Ramos (cell line): ENCODE measurements at regions not wholly inside any gene's neighbourhood (a gene's known extent, or its start where the extent isn't known, plus 50 kb on each side); places are given as distances from the start of the nearest gene placed in this dataset.

Experiments
- in situ Hi-C: fragments of 300-500 bp; cut with MboI; formaldehyde crosslinking; loops from one replicate; pipeline ENCODE4 v1.14.3; 2022; ENCODE audit warnings: low sequenced_read_pairs; ENCODE audit not compliant: unreplicated experiment

DNA sequence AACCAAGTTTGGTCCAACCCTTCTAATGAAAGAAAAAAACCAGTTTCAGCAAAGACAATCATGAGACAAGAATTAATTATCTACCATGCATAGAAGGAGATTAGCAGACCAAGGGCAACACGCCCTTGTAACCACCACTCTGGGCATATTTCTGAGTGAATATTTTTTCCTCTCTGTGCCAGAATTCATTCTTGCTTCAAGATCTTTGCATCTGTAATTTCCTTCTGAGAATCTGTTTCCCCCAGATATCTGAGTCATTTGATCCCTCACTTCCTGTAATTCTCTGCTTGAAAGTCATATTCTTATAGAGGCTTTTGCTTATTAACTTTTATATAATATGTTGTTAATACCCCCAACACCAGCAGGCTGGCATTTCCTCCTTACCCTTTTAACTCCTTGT lies 243.7 kb downstream of the SLC16A7 start:
- in situ Hi-C loops, result loop anchor here (25.0 kb wide), 1 partner anchor 427 kb away; no protein-coding TSS in a partner anchor

DNA sequence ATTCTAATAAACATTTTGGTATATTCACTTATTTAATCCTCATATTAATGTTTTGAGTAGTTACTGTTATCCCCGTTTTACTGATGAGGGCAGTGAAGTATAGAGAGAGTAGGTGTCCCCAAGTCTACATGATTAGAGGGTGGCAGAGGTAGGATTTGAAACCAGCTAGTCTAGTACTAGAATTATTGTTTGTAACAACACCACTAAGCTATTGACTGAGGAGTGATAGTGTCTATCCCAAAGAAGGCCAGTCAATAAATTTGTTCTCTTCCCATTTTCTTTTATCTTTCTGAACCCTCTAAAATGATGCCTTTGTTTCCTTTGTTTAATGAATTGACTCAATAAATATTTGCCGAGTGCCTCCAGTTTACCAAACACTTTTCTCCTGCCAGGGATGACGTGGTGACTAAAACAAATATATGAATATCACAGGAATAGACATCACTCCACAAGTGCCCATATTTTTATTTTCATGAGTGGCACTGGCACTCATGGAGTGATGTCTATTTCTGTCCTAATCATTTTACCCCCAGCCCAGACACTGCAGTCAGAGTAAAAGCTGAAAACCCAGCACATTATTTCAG lies 247.5 kb downstream of the SLC16A7 start:
- in situ Hi-C loops, result loop anchor here (25.0 kb wide), 1 partner anchor 431 kb away; no protein-coding TSS in a partner anchor

DNA sequence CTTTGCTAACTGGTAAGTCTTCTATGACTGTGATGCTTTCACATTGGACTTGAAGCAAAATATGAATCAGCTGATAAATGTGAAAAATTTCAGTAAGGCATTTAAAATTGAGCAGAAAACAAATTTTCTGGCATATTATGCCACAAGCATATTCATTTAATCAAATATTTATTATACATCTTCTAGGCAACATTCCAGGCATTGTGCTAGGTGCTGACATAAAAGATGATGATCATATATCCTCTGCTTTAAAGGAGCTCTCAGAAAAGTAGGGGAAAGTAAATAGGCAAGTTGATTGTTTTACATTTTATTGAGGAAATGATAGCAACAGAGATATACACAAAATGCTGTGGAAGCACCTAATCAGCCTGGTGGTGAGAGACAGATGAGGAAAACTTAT lies 248.9 kb downstream of the SLC16A7 start:
- in situ Hi-C loops, result loop anchor here (25.0 kb wide), 1 partner anchor 432 kb away; no protein-coding TSS in a partner anchor

DNA sequence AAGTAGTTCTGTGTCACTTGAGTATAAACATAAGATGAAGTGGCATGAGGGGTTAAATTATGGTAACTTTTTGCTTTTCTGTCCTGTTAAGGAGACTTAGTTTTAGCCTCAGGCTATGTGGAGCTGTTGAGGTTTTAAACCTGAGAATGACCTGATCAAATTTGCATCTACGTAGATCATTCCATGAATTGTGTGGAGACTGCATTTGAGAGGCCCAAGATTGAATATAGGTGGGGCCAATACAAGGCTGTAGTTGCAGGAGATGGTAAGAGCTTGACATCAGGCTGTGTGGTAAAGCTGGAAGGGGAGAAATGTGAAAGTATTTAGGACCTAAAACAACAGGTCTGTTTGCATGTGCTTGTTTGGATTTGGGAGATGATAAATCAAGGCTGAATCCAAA lies 249.5 kb downstream of the SLC16A7 start:
- in situ Hi-C loops, result loop anchor here (25.0 kb wide), 1 partner anchor 433 kb away; no protein-coding TSS in a partner anchor

DNA sequence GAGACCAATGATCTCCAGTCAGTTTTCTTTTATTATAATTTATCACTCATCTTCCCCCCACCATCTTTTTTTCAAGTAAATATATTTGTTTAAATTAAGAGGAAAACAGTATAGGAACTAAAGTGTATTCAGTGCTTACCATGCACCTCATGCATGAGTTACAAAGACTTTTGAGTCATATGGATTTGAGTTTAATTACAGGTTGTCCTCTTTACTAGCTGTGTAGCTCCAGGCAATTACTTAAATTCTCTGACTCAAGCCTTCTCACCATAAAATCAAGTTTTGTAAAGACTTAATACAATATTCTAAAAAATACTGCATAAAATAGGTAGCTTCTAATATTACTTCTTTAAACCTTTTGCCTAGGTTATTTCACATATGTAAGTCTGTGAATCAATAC lies 251.3 kb downstream of the SLC16A7 start:
- in situ Hi-C loops, result loop anchor here (25.0 kb wide), 1 partner anchor 435 kb away; no protein-coding TSS in a partner anchor

DNA sequence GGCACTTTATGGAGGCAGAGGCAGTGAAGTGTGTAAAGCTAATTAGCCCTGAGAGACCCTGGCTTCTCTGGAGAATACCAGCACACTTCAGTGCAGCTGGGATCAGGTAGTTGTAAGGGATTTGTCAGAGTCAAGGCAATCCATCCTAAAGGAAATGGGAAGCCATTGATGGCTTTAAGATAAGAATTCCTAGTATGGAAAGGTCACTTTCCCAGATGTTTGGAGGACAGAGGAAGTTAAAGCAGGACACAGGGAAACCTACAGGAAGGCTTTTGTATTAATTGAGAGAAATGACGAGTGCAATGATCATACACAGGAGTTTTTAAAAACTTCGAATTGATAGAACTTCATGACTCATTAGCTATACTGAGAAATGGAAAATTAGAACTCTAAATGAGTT lies 254.4 kb downstream of the SLC16A7 start:
- in situ Hi-C loops, result no loop called here

DNA sequence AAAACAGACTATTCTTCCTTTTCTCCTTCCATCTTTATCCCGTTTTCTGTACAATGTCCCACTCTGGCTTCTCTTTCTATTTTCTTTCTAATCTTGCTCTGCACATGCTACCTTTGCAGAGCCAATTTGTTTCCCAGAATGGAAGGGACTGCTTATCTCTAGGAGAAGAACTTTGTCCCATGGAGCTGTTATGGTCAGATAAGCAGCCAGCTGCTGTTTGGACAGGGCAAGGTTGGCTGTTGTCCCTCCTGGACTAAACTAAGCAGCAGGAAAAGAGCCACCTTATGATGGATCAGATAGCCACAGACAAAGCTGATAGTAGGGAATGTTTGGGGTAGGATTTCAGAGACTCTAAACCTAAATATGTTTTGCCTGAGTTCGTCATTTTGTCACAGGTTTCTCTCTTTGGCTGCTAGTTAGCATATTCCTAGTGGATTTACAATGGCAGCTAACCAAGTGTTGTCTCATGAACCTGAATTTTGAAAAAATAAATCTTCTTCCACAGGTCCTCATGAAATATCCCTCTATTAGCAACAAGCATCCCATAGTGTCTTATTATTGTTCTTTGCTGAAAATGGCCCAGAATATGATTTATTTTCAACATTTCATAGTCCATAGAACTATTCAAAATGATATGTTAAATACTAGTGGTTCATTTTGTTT lies 262.8 kb downstream of the SLC16A7 start:
- in situ Hi-C loops, result no loop called here

DNA sequence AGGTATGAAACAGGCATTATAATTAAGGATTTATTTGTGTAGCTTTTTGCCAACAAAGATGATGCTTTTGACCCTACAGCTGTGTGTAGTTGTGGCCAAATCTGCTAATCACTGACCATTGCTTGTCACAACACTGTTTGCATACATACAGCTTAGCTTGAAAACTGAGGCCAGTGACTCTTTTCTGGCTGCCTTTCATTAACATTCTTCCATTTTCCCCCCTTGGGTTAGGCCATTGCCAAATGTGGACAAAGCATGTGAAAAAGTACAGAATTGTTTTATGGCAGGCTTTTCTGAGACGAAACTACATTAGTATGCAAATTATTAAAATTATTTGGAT lies 263.3 kb downstream of the SLC16A7 start:
- in situ Hi-C loops, result no loop called here

DNA sequence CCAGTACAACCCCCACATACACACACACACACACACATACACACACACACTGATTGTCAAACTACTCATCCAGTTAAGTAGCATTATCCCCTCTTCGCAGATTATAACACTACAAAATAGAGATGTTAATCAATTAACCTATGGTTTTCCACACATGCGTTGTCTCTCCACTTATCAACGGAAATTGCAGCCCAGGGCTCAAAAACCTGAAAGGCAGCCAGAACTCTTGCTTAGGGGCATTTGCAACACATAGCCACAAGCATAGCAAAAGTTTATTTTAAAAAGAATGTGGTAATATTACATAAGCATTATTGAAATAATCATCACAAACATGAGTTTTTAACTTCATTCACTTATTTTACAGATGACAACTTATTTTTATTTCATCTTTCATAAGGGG lies 265.8 kb downstream of the SLC16A7 start:
- in situ Hi-C loops, result no loop called here

DNA sequence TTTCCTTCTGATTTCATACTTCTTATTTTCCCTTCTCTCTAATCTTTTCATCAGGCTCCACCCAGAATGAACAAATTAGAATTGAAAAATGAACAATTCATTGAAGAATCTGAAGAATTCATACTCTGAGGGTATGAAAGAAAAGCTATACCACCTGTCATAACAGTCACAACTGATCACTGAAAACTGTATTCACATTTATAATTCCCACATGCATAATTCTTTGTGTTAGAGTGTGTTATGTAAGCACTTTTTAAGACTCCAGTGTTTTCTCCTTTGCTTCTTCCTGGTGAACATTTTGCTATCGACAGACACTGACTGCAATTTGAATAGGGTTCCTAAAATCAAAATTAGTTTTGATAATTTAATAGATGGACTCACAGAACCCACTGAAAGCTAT lies 271.2 kb downstream of the SLC16A7 start:
- in situ Hi-C loops, result no loop called here

DNA sequence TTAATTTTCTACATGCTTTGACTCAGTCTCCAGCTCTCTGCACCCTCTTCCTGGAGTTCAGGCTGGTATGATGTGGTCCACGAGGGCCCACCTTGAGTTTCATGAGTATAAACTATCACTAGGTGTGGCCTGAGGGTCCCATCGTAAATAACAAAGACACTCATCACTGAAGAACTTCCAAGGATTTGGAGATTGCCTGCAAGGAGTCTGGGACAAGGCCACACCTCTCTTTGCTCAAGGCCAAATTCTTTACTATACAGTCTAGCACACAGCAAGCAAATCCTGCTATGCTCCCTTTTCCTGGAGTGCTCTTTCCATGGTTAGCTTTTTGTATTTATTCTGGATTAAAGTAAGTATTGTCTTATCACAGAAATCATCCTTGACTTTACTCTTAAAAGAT lies 271.9 kb downstream of the SLC16A7 start:
- in situ Hi-C loops, result no loop called here

DNA sequence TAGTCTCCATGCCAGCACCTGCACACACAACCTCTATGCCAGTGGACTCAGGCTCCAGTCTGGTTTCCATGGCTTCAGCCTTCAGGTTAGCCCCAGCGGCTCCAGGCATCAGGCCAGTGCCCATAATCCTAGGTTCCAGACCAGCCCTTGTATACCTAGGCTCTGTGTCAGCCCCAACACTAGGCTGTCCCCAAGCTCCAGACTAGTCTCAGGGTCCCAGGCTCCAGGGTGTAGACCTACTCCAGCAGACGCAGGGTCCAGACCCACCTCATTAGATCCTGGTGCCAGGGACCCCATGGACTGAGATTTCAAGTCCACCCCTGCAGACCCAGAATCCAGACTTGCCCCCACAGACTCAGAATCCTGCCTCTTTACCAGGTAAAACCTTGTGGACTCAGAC lies 275.9 kb downstream of the SLC16A7 start:
- in situ Hi-C loops, result no loop called here

DNA sequence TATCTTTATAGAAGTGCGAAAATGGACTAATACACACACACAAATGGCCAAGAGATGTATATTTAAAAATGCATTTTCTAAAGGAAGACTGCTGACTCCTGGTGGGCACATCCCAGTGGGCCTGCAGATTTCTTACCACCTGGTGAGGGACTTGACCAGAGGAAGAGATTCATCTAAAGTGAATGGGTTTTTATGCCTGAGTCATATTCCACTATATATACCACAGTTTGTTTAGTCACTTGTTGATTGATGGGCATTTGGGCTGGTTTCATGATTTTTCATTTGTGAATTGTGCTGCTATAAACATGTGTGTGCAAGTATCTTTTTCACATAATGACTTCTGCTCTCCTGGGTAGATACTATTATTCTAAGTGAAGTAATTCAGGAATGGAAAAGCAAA lies 277.3 kb downstream of the SLC16A7 start:
- in situ Hi-C loops, result no loop called here

DNA sequence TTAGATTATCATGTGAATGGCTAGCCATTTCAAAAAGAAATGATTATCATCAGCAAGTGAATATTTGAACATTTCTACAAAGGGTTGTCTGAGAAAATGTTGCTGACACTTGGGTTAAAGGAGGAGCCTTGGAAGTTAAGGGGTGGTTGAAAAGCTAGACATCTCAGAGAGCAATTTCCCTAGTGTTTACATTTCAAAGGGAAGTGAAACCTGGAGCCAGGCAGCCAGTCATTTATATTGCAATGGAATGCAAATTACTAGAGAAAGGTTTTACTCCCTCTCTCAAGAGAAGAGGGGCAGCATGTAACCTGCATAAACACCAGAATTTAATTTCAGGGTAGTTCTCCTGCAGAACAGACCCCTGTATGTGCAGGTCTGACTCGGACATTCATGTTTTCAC lies 279.0 kb downstream of the SLC16A7 start:
- in situ Hi-C loops, result no loop called here

DNA sequence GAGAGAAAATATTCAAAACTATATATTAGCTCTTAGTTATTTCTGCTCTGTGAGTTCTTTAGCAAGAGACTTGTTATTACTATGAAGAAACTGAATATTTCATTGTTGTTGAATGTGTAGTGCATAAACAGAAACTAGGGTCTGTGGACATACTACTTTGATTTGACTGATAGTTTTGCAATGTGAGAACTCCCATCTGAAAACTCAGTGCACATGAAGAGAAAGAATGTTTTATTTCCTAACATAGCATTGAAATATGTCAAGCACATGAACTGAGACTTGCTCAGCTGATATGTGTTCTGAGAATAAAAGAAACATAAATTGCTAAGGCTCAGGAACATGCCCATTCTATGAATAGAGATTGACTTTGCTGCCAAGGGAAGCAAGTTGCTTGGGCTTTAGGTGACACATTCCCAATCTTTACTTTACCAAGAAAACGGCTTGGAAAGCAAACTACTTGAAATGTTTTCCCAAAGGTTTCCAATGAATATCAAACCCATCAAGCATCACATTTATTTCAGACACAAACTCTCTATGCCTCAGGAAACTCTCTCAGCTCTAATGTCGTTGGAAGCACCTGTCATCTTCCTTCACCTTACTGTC lies 290.4 kb downstream of the SLC16A7 start:
- in situ Hi-C loops, result no loop called here

DNA sequence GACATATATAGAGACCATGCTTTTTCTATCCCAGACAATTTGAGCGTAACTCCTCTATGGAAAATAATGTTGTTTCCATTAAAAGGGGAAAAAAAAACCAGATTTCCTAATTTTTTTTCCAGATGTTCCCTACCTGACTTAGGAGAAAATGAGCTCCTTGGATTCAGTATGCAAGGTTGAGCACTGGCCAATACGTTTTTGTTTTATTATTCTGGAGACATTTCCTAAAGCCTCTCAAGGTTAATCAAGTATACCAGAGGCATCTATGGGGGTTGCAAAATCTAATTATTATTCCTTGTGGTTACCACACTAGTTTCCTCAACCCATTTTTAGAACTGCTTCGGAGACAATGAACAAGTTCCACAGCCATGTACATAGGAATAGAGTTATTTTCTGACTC lies 291.3 kb downstream of the SLC16A7 start:
- in situ Hi-C loops, result no loop called here

DNA sequence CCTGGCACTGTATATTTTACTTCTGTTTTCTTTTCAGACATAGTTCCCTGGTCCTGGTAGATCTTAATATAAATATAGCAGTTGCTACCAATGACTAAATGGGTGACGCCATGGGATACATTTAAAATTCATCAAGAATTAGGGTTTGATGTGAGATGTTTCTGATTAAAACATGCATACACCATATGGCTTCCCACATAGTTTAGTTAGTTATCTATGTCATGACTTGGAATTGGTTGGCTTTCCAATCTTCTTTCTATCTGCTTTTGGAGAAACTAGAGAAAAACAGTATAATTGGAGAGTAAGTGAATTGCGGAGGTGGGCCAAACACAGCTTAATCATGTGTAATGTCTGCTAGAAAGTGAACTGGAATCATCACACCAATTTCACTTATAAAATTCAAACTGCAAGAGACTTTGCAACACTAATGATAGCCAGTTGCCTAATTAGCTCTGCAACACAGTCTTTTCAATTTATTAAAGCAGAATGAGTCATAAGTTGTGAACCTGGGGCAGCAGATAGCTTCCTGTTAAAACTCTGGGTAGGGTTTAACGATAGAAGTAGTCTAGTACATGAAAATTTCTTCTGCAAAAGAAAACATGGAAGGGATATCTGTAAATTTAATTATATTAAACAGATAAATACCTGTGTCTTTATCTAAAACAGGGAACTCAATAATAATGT lies 295.2 kb downstream of the SLC16A7 start:
- in situ Hi-C loops, result no loop called here

DNA sequence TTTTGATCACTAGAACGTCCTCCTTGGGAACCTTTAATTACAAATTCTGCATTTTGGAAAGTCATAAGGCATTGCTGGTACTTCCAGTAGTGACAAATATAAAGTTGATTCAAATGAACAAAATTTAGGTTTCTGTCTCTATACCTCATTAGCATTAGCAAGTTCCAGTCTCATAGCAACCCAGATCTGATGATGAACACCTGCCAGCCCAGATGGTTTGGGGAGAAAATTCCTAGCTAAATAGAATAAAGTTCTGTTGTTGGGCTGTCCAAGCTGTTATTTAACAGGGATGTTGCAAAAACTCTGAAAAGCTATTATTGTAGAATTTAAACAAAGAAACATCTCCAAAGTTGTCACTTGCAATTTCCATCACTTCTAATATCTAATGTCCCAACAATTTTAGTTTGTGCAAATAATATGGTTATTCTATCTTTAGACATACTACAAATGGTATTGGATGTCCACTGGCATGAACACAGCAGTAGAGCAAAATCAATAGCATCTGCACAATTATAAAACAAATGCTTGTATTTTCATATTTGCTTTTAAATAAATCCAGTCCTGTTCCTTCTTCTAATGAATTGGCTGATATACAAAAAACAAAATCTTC lies 299.4 kb downstream of the SLC16A7 start:
- in situ Hi-C loops, result no loop called here

DNA sequence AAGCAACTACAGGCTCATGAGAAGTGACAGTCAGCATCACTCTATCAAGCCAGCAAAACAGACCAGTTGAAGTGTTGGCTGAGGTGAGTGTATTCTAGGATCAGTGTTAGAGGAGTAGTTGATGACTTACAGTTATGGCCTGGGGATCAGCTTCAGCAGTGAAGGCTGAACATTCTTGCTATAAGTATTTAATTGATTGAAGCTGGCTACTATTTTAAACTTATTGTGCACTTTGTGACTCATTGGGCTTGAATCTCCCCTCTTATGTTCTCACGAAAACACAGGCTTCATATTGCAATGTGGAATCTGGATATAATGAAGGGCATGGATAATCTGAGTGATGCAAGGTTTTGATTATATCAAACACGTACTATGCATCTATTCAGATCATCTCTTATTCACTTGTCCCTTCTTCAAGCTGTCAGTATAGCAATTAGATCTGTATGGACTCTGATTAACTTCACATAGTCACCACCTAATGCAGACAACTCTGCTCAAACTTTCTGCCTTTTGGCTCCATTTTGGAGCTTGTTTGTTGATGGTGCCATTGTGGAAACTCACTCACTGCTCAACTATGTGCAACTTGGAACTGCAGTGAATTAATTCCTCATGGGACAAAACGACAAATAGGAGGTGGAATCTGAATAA lies 309.2 kb downstream of the SLC16A7 start:
- in situ Hi-C loops, result no loop called here

DNA sequence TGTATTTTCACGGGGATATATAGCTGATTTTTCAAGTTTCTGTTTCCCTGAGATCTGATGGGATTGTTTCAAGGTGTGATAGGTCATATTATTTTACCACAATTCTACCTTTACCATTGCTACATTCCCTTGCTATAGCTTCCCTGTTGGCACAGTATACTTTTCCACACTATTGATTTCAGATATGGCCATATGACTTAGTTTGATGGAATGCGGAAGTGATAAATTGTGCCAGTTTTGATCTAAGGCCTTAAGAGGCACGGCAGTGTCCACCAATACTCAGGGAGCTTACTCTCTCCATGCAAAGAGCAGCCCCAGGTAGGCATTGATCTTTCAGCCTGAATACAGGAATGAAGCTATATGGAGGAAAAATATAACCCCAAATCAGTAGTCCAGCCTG lies 315.7 kb downstream of the SLC16A7 start:
- in situ Hi-C loops, result no loop called here
